Duodenal mucosa (tissue), 2 donors: ENCODE measurements at regions not wholly inside any gene's neighbourhood (a gene's known extent, or its start where the extent isn't known, plus 50 kb on each side); places are given as distances from the start of the nearest gene placed in this dataset.
"Not testable (repeated sequence)": the region's sequence is repeated elsewhere in the genome, so short reads cannot be mapped to it uniquely, and the experiment has no call there.

Source experiments
- H3K27ac ChIP-seq: one replicate; pipeline ENCODE4 v1.7.0; 2013; ENCODE audit warnings: low read depth, low read length
- H3K27me3 ChIP-seq, 2 donors: one replicate each; pipeline ENCODE4 v1.7.0; 2013; ENCODE audit warnings: low read length in 2 of 2, control low read depth in 1 of 2; ENCODE audit not compliant: insufficient read depth in 2 of 2, control insufficient read depth in 1 of 2
- H3K36me3 ChIP-seq, 2 donors: one replicate each; pipeline ENCODE4 v1.7.0; 2013; ENCODE audit warnings: low read length in 2 of 2, control low read depth in 1 of 2; ENCODE audit not compliant: insufficient read depth in 2 of 2, control insufficient read depth in 1 of 2
- H3K4me1 ChIP-seq, 2 donors: one replicate each; pipeline ENCODE4 v1.7.0; 2013; ENCODE audit warnings: low read length in 2 of 2, control low read depth in 1 of 2; ENCODE audit not compliant: insufficient read depth in 2 of 2, control insufficient read depth in 1 of 2
- H3K4me3 ChIP-seq, 2 donors: one replicate each; pipeline ENCODE4 v1.7.0; 2013; ENCODE audit warnings: low read length in 2 of 2, low read depth in 1 of 2
- H3K9ac ChIP-seq, 2 donors: one replicate each; pipeline ENCODE4 v1.7.0; 2013; ENCODE audit warnings: low read length in 2 of 2, low read depth in 1 of 2
- H3K9me3 ChIP-seq, 2 donors: one replicate each; pipeline ENCODE4 v1.7.0; 2013; ENCODE audit warnings: low read length in 2 of 2, control low read depth in 1 of 2; ENCODE audit not compliant: control insufficient read depth in 1 of 2

GRCh38 chr10:2547606-2548005 lies 519.7 kb upstream of the PFKP start:
- H3K27ac ChIP-seq: no peak overlapping the region
- H3K9me3 ChIP-seq: no peaks in the 10 kb centered on the region
- no peaks in the 10 kb centered on the region for H3K4me1 ChIP-seq
- no peak overlapping the region for H3K4me3 ChIP-seq
- H3K27me3 ChIP-seq: no peaks in the 10 kb centered on the region
- no peak overlapping the region for H3K9ac ChIP-seq
- no peaks in the 10 kb centered on the region for H3K36me3 ChIP-seq

- H3K4me1 ChIP-seq, H3K4me3 ChIP-seq, H3K27me3 ChIP-seq, H3K9me3 ChIP-seq, H3K9ac ChIP-seq, H3K36me3 ChIP-seq, H3K27ac ChIP-seq: not testable (repeated sequence)
These were observed 520.5 kb upstream of the PFKP start for GRCh38 chr10:2546894-2547293.

GRCh38 chr10:2543974-2544373 lies 523.4 kb upstream of the PFKP start:
- Histone ChIP-seq H3K9me3 (no peaks in the 10 kb centered on the region), H3K27ac (no peak overlapping the region), H3K9ac (no peak overlapping the region), H3K4me3 (no peak overlapping the region), H3K27me3 (no peaks in the 10 kb centered on the region), H3K36me3 (no peaks in the 10 kb centered on the region), H3K4me1 (no peaks in the 10 kb centered on the region)

- no peak overlapping the region for H3K27ac ChIP-seq
- H3K27me3 ChIP-seq: no peaks in the 10 kb centered on the region
- H3K9me3 ChIP-seq: no peaks in the 10 kb centered on the region
- H3K9ac ChIP-seq: no peak overlapping the region
- no peaks in the 10 kb centered on the region for H3K4me1 ChIP-seq
- H3K4me3 ChIP-seq: no peak overlapping the region
- no peaks in the 10 kb centered on the region for H3K36me3 ChIP-seq
These were observed 524.0 kb upstream of the PFKP start for GRCh38 chr10:2543142-2543886.

GRCh38 chr10:2541176-2541575 lies 526.2 kb upstream of the PFKP start:
- Histone ChIP-seq H3K9me3 (peaks cover 0 to 5% of the 10 kb centered on the region in 2 donors), H3K4me3 (no peak overlapping the region), H3K36me3 (no peaks in the 10 kb centered on the region), H3K4me1 (no peaks in the 10 kb centered on the region), H3K27me3 (no peaks in the 10 kb centered on the region), H3K9ac (no peak overlapping the region), H3K27ac (no peak overlapping the region)

GRCh38 chr10:2529945-2530344 lies 537.4 kb upstream of the PFKP start:
- Histone ChIP-seq H3K4me1 (no peaks in the 10 kb centered on the region), H3K27me3 (no peaks in the 10 kb centered on the region), H3K36me3 (no peaks in the 10 kb centered on the region), H3K4me3 (no peak overlapping the region), H3K9ac (no peak overlapping the region), H3K27ac (no peak overlapping the region), H3K9me3 (peaks cover 0 to 3% of the 10 kb centered on the region in 2 donors)

GRCh38 chr10:2525781-2526180 lies 541.6 kb upstream of the PFKP start:
- H3K27ac ChIP-seq: no peak overlapping the region
- no peaks in the 10 kb centered on the region for H3K27me3 ChIP-seq
- no peak overlapping the region for H3K9ac ChIP-seq
- no peaks in the 10 kb centered on the region for H3K4me1 ChIP-seq
- no peak overlapping the region for H3K4me3 ChIP-seq
- peaks cover 11 to 13% of the 10 kb centered on the region in 2 donors for H3K9me3 ChIP-seq
- H3K36me3 ChIP-seq: no peaks in the 10 kb centered on the region

GRCh38 chr10:2519139-2519538 lies 548.2 kb upstream of the PFKP start:
- Histone ChIP-seq H3K36me3 (no peaks in the 10 kb centered on the region), H3K27me3 (no peaks in the 10 kb centered on the region), H3K9me3 (peaks cover 5 to 22% of the 10 kb centered on the region in 2 donors), H3K9ac (no peak overlapping the region), H3K4me3 (no peak overlapping the region), H3K27ac (no peak overlapping the region), H3K4me1 (no peaks in the 10 kb centered on the region)

GRCh38 chr10:2509081-2509531 lies 558.2 kb upstream of the PFKP start:
- Histone ChIP-seq H3K9ac (no peak overlapping the region), H3K36me3 (no peaks in the 10 kb centered on the region), H3K9me3 (no peaks in the 10 kb centered on the region), H3K4me1 (no peaks in the 10 kb centered on the region), H3K27ac (no peak overlapping the region), H3K4me3 (no peak overlapping the region), H3K27me3 (no peaks in the 10 kb centered on the region)

GRCh38 chr10:2501366-2501940 lies 565.9 kb upstream of the PFKP start:
- H3K27me3 ChIP-seq, H3K9ac ChIP-seq, H3K27ac ChIP-seq, H3K36me3 ChIP-seq, H3K4me3 ChIP-seq, H3K9me3 ChIP-seq, H3K4me1 ChIP-seq: not testable (repeated sequence)
